ENCODE measurements at regions not wholly inside any gene's neighbourhood (a gene's known extent, or its start where the extent isn't known, plus 50 kb on each side); places are given as distances from the start of the nearest gene placed in this dataset.

DNA sequence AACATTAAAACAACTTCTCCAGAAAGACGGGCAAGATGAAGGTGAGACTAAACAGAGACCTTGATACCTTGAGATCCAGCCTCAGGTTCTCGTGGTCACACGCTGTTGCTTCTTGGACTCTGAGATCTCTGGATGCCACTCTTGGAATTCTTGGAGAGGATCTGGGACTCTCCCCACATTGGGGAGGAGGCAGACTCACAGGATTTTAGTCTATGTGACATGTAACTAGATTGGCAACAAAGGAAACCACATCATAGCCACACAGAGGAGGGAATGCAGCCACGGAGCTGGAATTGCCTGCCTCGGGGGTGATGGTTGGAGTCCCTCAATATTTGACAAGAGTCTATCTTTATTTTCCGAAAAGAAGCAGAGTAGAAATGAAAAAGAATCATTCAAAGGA lies 78.8 kb upstream of the IGFBP5 start:
- no peak overlapping the region for H3K4me3 ChIP-seq (ENCODE audit: low read depth, low read length)
- TF ChIP-seq, protein P1, sequence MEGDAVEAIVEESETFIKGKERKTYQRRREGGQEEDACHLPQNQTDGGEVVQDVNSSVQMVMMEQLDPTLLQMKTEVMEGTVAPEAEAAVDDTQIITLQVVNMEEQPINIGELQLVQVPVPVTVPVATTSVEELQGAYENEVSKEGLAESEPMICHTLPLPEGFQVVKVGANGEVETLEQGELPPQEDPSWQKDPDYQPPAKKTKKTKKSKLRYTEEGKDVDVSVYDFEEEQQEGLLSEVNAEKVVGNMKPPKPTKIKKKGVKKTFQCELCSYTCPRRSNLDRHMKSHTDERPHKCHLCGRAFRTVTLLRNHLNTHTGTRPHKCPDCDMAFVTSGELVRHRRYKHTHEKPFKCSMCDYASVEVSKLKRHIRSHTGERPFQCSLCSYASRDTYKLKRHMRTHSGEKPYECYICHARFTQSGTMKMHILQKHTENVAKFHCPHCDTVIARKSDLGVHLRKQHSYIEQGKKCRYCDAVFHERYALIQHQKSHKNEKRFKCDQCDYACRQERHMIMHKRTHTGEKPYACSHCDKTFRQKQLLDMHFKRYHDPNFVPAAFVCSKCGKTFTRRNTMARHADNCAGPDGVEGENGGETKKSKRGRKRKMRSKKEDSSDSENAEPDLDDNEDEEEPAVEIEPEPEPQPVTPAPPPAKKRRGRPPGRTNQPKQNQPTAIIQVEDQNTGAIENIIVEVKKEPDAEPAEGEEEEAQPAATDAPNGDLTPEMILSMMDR (IDR thresholded peaks at IDR 0.05; ENCODE audit: insufficient read depth, low read length, severe bottlenecking), result no peak
- H3K27me3 ChIP-seq (ENCODE audit: control insufficient read depth, insufficient read depth, low read length), result no peaks in the 10 kb centered on the region
- DNase-seq (ENCODE audit: low read depth), result no peak
- FAIRE-seq, result no peak
- H3K36me3 ChIP-seq (ENCODE audit: control insufficient read depth, insufficient read depth, low read length), result no peaks in the 10 kb centered on the region

DNA sequence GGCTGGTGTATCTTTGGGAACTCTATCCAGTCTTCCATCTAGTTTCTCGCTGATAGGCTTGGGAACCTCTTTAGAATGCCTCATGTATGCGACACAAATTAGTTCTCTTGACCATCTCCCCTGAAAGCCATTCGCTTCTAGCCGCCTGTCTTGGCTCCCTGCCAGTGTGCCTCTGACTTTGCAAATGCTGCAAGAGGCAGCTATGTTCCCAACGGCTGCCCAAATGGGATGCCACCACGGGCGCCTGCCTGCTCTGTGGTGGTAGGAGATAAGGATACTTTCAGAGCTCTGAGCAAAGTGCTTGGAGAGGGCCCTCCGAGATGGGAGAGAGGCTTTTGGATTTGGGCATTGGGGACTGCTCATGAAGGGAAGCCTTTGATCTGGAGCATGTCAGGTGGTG lies 77.7 kb upstream of the IGFBP5 start:
- Histone ChIP-seq H3K4me3 (ENCODE audit: low read depth, low read length) (no peak overlapping the region), H3K36me3 (ENCODE audit: control insufficient read depth, insufficient read depth, low read length) (no peaks in the 10 kb centered on the region), H3K27me3 (ENCODE audit: control insufficient read depth, insufficient read depth, low read length) (no peaks in the 10 kb centered on the region)
- TF ChIP-seq, protein P1 (IDR thresholded peaks at IDR 0.05; ENCODE audit: insufficient read depth, low read length, severe bottlenecking), result no peak
- FAIRE-seq (no peak), DNase-seq (ENCODE audit: low read depth) (no peak)

DNA sequence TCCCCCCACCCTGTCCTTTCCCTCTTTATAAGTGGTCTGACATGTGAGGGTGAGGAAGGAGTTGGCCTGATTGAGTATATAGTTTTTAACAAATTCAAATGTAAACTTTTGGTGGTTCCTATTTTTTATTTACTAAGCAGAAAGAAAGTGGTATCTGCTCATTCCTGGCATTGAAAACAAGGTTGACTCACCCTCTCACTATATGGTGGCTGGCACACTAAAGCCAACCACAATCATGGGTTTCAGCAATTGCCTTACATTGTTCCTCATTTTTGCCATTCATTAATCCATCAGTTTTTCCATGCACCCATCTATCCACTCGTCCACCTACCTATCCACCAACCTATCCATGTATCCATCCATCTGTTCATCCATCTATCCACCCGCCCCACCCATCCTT lies 75.4 kb upstream of the IGFBP5 start:
- H3K27me3 ChIP-seq (ENCODE audit: control insufficient read depth, insufficient read depth, low read length), result no peaks in the 10 kb centered on the region
- TF ChIP-seq, protein P1 (IDR thresholded peaks at IDR 0.05; ENCODE audit: insufficient read depth, low read length, severe bottlenecking), result no peak
- DNase-seq (ENCODE audit: low read depth) (no peak), FAIRE-seq (no peak)
- H3K36me3 ChIP-seq (ENCODE audit: control insufficient read depth, insufficient read depth, low read length), result no peaks in the 10 kb centered on the region
- no peak overlapping the region for H3K4me3 ChIP-seq (ENCODE audit: low read depth, low read length)

DNA sequence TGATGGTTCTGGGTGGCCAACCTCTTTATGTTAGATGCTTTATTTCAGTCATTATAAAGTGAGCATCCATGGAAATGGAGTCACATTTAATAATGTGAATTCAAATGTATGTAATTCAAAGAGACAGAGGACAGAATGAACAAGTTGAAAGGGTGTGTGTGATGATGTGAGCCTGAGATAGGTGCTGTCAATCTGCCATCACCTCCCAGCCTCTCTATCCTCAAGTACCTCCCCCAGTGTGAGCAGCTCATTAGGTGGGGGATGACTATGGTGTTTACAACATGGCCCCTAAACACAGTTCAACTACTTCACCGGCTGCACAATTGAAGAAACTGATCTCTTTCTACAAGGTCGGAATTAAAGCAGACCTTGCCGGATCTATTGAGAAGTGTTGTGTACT lies 74.7 kb upstream of the IGFBP5 start:
- Histone ChIP-seq H3K36me3 (ENCODE audit: control insufficient read depth, insufficient read depth, low read length) (no peaks in the 10 kb centered on the region), H3K4me3 (ENCODE audit: low read depth, low read length) (no peak overlapping the region), H3K27me3 (ENCODE audit: control insufficient read depth, insufficient read depth, low read length) (no peaks in the 10 kb centered on the region)
- FAIRE-seq (no peak), DNase-seq (ENCODE audit: low read depth) (no peak)
- TF ChIP-seq, protein P1 (IDR thresholded peaks at IDR 0.05; ENCODE audit: insufficient read depth, low read length, severe bottlenecking), result no peak

DNA sequence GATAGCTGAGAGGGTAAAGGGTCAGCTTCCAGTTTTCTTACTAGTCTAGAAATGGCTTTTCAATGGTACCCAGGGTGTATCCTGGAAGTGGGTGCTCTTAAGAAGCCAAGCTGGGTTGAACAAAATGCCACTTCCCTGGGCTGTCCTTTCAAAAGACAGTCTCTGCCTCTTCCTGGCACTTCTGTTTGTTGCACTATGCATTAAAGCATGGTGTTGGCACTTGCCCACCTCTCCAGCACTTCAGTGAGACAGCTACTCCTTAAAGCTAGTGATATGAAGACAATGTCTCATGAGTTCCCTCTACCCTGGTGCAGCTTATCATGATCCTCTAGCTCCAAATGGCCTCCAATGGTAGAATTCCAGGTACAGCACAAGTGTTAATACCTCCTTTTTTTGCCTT lies 74.3 kb upstream of the IGFBP5 start:
- no peak for DNase-seq (ENCODE audit: low read depth)
- TF ChIP-seq, protein P1 (IDR thresholded peaks at IDR 0.05; ENCODE audit: insufficient read depth, low read length, severe bottlenecking), result no peak

DNA sequence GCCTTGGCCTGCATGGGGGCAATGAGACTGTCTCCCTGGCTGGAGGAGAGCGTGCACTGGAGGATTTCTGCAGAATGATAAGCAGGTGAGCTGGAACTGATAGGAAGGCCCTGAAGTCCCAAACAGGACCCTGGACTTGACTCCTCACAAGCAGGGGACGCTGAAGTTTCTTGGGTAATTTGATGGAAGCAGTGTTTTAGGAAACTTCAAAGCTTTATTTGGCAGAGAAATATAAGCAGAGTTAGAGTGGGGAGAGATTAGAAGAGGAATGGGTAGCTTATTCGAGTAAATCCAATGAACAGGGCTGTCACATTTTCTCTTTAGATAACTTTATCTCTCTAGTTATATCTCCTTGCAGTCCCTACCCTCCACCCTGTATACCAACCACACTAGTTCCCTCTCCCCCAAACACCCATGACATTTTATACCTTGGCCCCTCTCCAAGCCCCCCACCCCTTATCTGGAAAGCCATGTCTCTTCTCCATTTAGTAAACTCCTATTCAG lies 73.6 kb upstream of the IGFBP5 start:
- Histone ChIP-seq H3K4me3 (ENCODE audit: low read depth, low read length) (no peak overlapping the region), H3K27me3 (ENCODE audit: control insufficient read depth, insufficient read depth, low read length) (no peaks in the 10 kb centered on the region), H3K36me3 (ENCODE audit: control insufficient read depth, insufficient read depth, low read length) (no peaks in the 10 kb centered on the region)
- TF ChIP-seq, protein P1 (IDR thresholded peaks at IDR 0.05; ENCODE audit: insufficient read depth, low read length, severe bottlenecking), result no peak
- FAIRE-seq (no peak), DNase-seq (ENCODE audit: low read depth) (no peak)

More for the DNA sequence above, 74.3 kb upstream of the IGFBP5 start:
- no peaks in the 10 kb centered on the region for H3K27me3 ChIP-seq (ENCODE audit: control insufficient read depth, insufficient read depth, low read length)
- H3K4me3 ChIP-seq (ENCODE audit: low read depth, low read length), result no peak overlapping the region
- no peaks in the 10 kb centered on the region for H3K36me3 ChIP-seq (ENCODE audit: control insufficient read depth, insufficient read depth, low read length)
- no peak for FAIRE-seq

All from bronchial epithelial cell (primary cell).